MM.1S (cell line): ENCODE measurements at regions not wholly inside any gene's neighbourhood (a gene's known extent, or its start where the extent isn't known, plus 50 kb on each side); places are given as distances from the start of the nearest gene placed in this dataset.

Experiments used
- CTCF ChIP-seq: fragments of 300-600 bp; sonication (generic); IDR thresholded peaks from 2 replicates; pipeline ENCODE4 v1.5.1; 2016; ENCODE audit warnings: antibody characterized with exemption, low read length, mixed read lengths
- EZH2 ChIP-seq: fragments of 300-600 bp; sonication (generic); optimal IDR thresholded peaks from 2 replicates; pipeline ENCODE3; 2017; ENCODE audit warnings: low read depth, mild to moderate bottlenecking, antibody characterized with exemption, low read length, mixed read lengths
- EZH2phosphoT487 ChIP-seq: fragments of 300-600 bp; sonication (generic); IDR thresholded peaks from 2 replicates; pipeline ENCODE4 v1.6.1; 2018; ENCODE audit warnings: antibody characterized with exemption, low read length

GRCh38 chr4:24172406-24172805 lies 282.6 kb upstream of the PPARGC1A start:
- no peak for TF ChIP-seq CTCF
- no peak for TF ChIP-seq EZH2
- TF ChIP-seq EZH2phosphoT487, result no peak
